ENCODE measurements at regions not wholly inside any gene's neighbourhood (a gene's known extent, or its start where the extent isn't known, plus 50 kb on each side); places are given as distances from the start of the nearest gene placed in this dataset.
"Not testable (repeated sequence)": the region's sequence is repeated elsewhere in the genome, so short reads cannot be mapped to it uniquely, and the experiment has no call there.

GRCh38 chr18:71329114-71329513 lies 1040.3 kb downstream of the SOCS6 start:
- no peak for DNase-seq

GRCh38 chr18:71327850-71328249 lies 1039.0 kb downstream of the SOCS6 start:
- no peak for DNase-seq

DNA sequence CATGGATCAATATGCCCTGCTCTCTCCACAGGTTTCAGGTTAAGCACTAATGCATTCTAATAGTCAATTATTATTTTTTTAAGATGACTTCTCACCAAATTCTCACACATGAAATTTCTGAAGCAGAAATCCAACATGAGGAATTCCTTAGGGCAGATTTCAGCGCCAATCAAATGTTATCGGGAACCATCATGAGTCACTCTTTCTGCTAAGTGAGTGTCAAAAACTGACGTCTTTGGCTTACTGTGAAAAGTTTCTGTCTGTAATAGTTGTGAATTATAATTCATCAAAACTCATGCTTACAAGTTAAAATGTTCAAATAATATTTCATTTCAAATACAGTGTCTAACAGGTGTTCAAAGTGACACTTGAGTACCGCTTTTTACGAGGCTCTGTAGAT lies 1038.6 kb downstream of the SOCS6 start:
- no peak for DNase-seq

DNA sequence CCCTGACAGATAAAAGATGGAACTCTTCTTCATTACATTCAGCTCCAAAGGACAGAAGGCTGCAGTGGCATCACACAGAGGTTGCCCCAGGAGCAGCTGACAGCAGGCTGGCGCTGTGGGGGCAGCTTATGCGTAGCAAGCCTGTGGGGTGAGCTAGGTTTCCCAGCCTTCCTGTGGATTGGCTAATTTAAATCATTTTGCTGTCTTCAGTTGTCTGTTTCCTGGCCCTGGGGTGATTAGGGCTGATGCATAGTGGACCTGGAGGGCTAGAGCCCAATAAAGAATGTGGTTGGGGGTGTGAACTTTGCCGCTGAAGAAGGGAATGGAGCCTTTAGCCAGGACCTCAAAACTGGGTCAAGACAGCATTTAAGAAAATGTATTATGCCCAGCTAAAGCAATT lies 1038.0 kb downstream of the SOCS6 start:
- DNase-seq, result no peak

- DNase-seq, result no peak
Observed at GRCh38 chr18:71324356-71324755, 1035.5 kb downstream of the SOCS6 start.

DNA sequence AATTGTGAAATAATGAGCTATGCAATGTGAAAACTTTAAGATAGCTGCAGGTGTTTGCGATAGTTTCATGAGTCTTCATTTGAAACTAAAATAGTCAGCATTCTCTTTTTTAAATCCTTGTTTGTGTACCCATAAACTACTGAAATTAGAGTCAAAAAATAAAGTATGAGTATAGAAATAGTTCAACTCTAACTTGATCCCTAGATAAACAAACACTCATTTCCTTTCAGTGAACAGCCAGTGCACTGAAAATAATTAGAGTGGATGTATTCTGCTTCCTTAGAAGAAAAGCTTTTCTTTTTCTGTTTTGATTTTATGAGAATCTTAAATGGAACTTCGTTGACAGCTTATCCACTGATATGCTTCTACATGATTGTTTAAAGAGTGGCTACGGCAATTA lies 1033.4 kb downstream of the SOCS6 start:
- DNase-seq, result no peak

- DNase-seq, result no peak
Observed at GRCh38 chr18:71321319-71321718, 1032.5 kb downstream of the SOCS6 start.

DNA sequence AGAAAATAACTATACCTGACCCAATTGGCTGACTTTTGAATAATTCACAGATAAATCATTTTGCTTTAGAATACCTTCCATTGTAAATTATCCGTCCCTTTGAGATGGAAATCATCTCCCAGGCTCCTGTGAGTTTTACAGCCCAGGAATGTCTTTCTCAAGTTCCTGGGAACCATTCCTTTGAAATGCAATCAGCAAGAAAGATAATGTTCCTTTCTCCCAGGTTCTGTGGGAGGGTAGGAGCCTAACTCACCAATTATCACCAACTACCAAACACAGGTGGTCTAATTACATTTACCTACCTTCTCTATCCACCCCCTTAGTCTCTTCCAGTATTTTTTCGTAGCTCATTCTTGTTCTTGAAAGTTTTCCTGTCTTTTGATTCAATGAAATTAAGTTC lies 1016.0 kb downstream of the SOCS6 start:
- no peak for DNase-seq

- DNase-seq, result not testable (repeated sequence)
Observed at GRCh38 chr18:71303743-71304142, 1014.9 kb downstream of the SOCS6 start.

DNA sequence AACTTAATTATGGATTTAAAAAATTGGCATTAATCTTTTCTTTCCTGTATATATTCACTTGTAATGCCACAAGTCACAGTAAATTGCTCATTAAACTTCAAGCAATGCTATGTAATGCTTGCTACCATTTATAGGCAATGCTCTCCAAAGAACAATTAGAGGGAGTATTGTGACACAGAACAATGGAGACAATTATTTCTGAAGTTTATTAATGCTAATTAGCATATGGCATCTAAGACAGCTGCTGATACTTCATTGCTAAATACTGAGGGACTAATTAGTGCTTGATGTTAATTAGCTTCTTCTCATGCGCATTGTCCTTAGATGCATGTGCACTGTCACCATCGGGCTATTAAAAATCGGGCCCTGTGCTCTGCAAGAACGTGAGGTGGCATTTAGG lies 1012.8 kb downstream of the SOCS6 start:
- no peak for DNase-seq

GRCh38 chr18:71294201-71294600 lies 1005.4 kb downstream of the SOCS6 start:
- not testable (repeated sequence) for DNase-seq

DNA sequence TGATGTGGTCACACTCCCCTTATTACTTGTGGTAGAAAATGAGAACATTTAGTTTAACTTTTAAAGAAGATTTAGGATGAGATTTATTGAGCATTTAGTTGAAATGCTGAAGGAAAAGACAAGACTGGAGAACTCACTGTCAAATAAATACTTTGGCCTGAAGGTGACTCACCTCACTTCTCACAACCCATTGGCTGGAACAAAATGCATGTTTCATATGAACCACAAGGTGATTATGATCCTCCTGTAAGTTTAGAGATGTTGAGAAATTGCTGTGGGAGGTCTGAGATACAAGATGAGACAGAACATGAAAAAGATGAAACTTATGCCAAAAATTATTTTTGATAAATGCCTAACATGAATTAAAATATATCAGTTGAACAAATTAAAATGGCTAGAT lies 1004.5 kb downstream of the SOCS6 start:
- DNase-seq, result no peak

GRCh38 chr18:71287268-71287667 lies 998.4 kb downstream of the SOCS6 start:
- no peak for DNase-seq

DNA sequence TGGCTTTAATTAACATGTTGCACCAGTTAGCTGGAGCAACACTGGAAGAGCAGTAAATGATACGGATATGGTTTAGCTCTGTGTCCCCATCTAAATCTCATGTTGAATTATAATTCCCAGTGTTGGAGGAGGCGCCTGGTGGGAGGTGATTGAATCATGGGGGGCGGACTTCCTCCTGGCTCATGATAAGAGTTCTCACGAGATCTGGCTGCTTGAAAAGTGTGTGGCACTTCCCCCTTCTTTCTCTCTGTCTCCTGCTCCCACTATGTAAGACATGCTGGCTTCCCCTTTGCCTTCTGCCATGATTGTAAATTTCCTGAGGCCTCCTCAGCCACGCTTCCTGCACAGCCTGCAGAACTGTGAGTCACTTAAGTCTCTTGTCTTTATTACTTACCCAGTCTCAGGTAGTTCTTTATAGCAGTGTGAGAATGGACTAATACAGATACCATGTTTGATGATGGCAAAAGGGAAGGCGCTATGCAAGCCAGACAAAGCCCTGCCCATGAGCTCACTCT lies 963.6 kb downstream of the SOCS6 start:
- no peak for DNase-seq

DNA sequence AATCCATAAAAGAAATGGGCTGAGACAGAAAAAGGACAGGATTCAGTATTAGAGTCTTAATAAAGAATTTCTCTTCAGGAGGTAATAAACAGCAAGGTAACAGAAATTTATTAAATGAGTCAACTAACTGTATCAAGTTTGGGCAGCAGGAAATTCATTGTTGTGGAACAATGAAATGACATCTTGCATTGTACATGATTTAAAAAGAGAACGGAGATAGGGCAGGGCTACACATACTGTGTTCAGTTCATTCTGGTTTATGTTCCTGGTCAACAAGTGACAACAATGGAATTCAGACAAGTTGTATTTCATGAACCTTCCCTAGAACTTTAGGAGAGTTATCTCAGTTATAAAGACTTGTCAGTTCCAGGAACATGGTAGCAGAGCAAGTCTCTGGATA lies 961.3 kb downstream of the SOCS6 start:
- DNase-seq, result no peak

- DNase-seq, result no peak
Observed at GRCh38 chr18:71249791-71250190, 960.9 kb downstream of the SOCS6 start.

DNA sequence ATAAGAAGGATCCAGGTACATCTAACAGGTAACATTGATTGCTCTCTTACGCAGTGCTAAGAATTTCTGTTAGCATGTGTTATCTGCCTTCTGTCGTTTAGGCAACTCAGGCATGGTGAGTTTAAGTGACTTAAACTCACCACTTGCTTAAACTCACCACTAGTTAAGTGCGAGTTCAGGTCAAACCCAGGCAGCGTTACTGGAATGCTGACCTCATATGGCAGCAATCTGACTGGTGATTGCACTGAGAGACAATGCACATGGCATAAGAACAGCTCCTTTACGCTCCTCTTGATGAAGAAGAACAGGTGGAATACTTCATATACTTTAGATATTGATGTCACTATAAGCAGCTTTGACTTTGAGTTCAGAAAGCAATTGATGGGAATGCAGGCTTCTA lies 954.1 kb downstream of the SOCS6 start:
- DNase-seq, result no peak

GRCh38 chr18:71238974-71239624 lies 950.3 kb downstream of the SOCS6 start:
- DNase-seq, result no peak

DNA sequence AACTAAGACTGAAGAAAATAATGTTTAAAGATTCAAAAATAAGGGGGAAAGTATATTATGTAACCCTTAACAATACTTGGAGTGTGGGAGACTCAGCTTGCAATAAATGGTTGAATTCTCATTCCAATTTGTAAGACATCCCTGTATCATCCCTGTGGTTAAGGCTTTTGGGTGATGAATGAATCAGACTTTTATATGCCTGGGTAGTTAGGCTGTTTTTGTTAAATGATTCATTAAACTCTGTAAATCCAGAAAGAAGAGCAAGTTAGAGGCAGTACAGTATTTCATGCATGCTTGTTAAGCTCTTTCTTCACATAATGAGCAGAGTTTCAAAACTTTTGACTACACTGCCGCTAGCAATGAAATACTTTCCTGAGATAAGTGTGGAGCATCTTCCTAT lies 948.8 kb downstream of the SOCS6 start:
- DNase-seq, result no peak

- DNase-seq, result no peak
Observed at GRCh38 chr18:71233177-71233576, 944.3 kb downstream of the SOCS6 start.

DNA sequence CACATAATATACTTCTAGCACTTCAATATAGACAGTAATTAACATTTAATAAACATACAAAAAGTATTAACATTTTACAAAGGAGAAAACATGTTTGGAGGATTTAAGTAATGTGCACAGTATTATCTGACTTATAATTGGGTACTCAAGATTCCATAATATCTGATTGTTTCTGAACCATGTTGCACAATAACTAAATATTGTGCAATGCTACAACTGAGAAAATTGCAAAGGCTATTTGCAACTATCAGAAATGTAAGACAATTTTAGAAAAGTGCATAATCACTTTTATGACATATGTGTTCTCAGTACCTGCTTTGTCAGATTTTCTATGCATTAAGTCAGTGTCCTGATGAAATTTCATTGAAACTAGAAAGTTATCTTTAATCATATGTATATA lies 934.6 kb downstream of the SOCS6 start:
- DNase-seq, result no peak

DNA sequence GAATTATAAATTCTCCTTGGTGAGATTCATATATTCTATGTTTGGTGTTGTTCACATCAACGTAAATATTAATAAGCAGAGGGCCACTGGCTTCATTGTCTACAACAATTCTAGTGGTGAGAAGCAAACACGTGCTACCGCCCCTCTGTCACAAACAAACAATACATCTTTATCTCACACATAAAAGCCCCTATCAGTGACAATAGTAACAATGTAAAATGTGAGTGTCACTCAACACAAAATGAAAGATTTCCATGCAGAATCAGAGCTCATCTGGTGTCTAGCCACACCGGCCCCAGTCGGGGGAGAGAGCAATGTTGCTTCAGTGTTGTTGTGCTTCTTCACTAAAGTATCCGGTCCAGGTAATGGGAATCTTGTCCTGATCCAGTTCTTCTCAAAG lies 932.6 kb downstream of the SOCS6 start:
- DNase-seq, result no peak

DNA sequence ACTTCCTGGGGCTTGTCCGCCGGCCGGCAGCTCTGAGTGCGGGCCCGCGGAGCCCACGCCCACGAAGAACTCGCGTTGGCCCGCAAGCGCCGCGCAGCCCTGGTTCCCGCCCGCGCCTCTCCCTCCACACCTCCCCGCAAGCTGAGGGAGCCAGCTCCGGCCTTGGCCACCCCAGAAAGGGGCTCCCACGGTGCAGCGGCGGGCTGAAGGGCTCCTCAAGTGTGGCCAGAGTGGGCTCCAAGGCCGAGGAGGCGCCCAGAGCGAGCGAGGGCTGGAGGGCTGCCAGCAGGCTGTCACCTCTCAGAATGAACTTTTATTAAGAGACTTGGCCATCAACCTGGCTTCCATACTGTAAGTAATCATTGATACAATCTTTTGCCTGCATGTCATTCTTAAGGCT lies 923.9 kb downstream of the SOCS6 start:
- not testable (repeated sequence) for DNase-seq

GRCh38 chr18:71212222-71212621 lies 923.4 kb downstream of the SOCS6 start:
- DNase-seq, result no peak

DNA sequence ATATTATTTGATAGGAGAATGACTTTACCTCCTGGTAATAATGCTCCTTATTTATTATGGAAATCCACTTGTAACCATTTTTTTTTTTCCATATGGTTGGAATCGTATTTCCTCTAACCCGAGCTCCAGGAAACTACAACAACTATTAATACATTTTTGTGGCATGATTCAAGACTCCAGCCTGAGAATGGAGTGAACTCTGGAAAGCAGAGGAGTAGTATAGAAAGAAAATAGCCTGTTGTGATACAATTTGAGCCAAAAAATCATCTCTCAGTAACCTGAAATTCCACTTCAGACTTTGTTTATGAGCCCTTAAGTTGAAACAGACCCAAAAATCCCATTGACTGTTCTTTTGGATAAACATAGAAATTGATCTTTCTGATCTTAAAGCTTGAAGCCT lies 921.1 kb downstream of the SOCS6 start:
- no peak for DNase-seq

Data from NCI-H446 (cell line).